ENCODE measurements at regions not wholly inside any gene's neighbourhood (a gene's known extent, or its start where the extent isn't known, plus 50 kb on each side); places are given as distances from the start of the nearest gene placed in this dataset.

DNA sequence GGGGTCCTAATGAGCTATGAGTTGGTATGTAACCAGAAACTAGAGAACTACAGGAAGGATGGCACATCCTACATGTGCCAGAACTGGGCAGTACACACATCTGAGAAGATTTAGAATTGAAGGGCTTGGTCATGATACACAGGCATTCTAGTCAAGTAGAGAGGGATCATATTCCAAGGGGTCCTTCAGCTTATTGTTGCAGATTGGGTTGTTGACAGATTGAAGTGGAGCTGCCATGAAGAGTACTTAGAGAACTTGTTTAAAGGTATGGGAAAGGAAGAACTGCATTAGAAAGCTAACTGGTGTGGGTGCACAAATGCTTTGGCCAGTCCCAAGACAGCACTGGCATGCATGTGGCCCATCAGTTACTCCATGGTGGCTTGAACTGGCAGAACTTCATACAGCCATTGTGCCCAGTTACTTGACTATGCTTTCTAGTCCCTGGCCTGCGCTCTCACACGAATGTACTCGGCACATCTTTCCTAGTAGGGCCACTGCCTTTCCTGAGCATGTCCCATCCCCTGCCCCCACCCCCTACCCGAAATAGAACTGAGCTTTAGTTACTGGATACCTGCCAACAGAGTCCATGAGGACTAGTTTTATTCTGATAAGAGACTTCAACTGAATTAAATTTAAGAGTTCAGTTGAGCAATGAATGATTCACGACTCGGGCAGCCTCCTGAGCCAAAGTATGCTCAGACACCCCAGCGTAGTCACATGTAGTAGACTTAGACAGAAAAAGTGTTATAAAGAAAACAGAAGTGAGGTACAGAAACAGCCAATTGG is 64.0 kb downstream of the CCNG2 start:
- no peaks in the 10 kb centered on the region for H3K9me3 ChIP-seq
- intact Hi-C loops (cut with DNase I), result no loop called here
- H3K27ac ChIP-seq, result peak overlapping the region; percentile 6 to 38
- H3K36me3 ChIP-seq, result no peaks in the 10 kb centered on the region
- H3K27me3 ChIP-seq, result no peaks in the 10 kb centered on the region
- TF ChIP-seq, protein P1, sequence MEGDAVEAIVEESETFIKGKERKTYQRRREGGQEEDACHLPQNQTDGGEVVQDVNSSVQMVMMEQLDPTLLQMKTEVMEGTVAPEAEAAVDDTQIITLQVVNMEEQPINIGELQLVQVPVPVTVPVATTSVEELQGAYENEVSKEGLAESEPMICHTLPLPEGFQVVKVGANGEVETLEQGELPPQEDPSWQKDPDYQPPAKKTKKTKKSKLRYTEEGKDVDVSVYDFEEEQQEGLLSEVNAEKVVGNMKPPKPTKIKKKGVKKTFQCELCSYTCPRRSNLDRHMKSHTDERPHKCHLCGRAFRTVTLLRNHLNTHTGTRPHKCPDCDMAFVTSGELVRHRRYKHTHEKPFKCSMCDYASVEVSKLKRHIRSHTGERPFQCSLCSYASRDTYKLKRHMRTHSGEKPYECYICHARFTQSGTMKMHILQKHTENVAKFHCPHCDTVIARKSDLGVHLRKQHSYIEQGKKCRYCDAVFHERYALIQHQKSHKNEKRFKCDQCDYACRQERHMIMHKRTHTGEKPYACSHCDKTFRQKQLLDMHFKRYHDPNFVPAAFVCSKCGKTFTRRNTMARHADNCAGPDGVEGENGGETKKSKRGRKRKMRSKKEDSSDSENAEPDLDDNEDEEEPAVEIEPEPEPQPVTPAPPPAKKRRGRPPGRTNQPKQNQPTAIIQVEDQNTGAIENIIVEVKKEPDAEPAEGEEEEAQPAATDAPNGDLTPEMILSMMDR (IDR thresholded peaks at IDR 0.05), result no peak
- H3K4me3 ChIP-seq, result no peak overlapping the region
- peaks cover 0 to 5% of the 10 kb centered on the region in 2 donors for H3K4me1 ChIP-seq
- peak; percentile 10 to 81 for DNase-seq (ENCODE audit: low spot score in 2 of 2)

DNA sequence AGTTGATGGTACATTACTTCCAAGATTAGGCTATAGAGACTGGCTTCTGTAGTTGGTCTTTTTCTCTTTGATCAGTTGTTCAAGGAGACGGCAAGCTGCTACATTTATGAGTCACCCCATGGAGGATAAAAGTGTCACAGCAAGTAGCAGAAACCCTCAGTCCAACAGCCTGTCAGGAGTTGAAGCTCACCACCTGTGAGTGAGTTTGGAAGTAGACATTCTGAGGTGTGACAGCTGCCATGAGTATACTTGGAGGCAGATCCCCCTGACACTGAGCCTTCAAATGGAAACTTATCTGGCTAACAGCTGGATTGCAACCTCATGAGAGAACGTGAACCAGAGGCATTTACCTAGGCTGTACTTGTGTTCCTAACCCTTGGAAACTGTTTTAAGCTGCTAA is 68.0 kb downstream of the CCNG2 start:
- no peak overlapping the region for H3K27ac ChIP-seq
- H3K27me3 ChIP-seq, result no peaks in the 10 kb centered on the region
- H3K36me3 ChIP-seq, result no peaks in the 10 kb centered on the region
- intact Hi-C loops (cut with DNase I), result no loop called here
- H3K4me3 ChIP-seq, result no peak overlapping the region
- DNase-seq (ENCODE audit: low spot score in 2 of 2), result no peak
- TF ChIP-seq, protein P1 (IDR thresholded peaks at IDR 0.05), result no peak
- peaks cover 0 to 5% of the 10 kb centered on the region in 2 donors for H3K4me1 ChIP-seq
- H3K9me3 ChIP-seq, result peaks cover 0 to 17% of the 10 kb centered on the region in 2 donors

DNA sequence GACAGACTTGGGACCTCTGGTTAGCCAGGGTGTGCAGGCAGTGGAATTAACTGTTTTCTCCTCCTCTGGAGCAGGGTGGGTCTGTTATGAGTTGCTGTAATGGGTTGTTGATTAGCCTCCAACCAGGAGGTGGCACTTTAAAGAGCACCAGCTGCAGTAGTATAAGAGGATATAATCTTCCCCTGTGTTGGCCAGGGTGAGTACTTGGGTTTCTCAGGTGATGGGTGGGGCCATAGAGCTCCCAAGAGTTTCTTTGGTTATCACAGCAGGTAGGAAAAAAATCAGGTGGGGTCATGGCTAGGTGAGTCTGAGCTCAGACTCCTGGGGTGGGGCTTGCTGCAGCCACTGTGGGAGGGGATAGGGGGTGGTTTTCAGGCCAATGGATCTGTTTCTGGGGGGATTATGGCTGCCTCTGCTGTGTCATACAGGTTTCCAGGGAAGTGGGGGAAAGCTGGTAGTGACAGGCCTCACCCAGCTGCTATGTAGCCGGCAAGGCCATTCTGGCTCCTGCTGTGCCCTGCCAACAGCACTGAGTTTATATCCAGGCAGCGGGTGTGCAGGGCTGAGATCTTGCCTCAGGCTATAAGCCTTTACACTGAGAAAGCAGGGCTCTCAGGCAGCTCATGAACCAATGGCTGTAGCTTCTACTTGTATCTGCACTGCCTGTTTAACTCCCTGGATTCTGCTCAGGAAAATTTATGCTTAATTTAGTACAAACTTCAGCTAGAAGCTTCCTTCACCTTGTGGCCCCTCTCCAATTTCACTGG is 70.1 kb downstream of the CCNG2 start:
- no peaks in the 10 kb centered on the region for H3K4me1 ChIP-seq
- no peak overlapping the region for H3K27ac ChIP-seq
- intact Hi-C loops (cut with DNase I), result no loop called here
- peaks cover 0 to 17% of the 10 kb centered on the region in 2 donors for H3K9me3 ChIP-seq
- TF ChIP-seq, protein P1 (IDR thresholded peaks at IDR 0.05), result no peak
- no peak for DNase-seq (ENCODE audit: low spot score in 2 of 2)
- no peak overlapping the region for H3K4me3 ChIP-seq
- H3K27me3 ChIP-seq, result no peaks in the 10 kb centered on the region
- H3K36me3 ChIP-seq, result no peaks in the 10 kb centered on the region

DNA sequence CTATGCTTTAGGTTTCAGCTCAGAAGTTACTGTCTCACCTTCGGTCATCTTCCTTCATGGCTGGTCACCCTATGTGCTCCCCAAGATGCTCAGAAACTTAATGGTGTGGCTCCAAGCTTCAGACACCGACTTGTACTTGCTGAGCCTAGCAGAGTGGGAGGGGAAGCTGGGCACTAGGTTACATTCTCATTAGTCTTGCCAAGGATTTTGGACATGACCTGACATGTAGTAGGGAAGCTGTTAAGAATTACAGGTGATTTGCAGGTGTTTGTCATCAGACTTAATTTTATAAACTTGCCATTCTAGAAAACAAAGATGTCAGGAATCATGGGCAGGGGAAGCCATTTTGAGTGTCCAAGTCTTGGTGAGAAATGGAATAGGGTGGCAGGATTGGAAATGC is 72.4 kb downstream of the CCNG2 start:
- Histone ChIP-seq H3K9me3 (peaks cover 0 to 17% of the 10 kb centered on the region in 2 donors), H3K27ac (no peak overlapping the region), H3K4me1 (no peaks in the 10 kb centered on the region), H3K27me3 (no peaks in the 10 kb centered on the region), H3K4me3 (no peak overlapping the region), H3K36me3 (no peaks in the 10 kb centered on the region)
- intact Hi-C loops (cut with DNase I), result no loop called here
- TF ChIP-seq, protein P1 (IDR thresholded peaks at IDR 0.05), result no peak
- no peak for DNase-seq (ENCODE audit: low spot score in 2 of 2)

DNA sequence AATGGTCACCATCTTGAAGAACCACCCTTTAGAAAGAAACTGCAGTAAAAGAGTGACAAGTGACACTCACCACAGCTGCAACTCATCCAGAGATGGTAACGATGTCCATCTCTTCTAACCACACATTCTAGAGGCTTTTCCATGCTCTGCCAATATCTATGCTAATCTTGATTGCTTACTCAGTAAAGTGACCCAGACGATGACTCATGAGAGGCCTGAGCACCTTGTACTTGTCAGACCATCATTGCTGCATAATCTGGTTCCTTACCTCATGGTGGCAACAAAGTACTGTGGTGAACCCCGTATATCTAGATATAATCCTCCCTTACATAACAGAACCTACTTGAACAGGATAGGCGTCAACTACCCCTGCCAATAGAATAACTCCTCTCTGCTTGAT is 75.6 kb downstream of the CCNG2 start:
- no peak for DNase-seq (ENCODE audit: low spot score in 2 of 2)
- intact Hi-C loops (cut with DNase I), result no loop called here
- TF ChIP-seq, protein P1 (IDR thresholded peaks at IDR 0.05), result no peak
- no peaks in the 10 kb centered on the region for H3K27me3 ChIP-seq
- H3K36me3 ChIP-seq, result no peaks in the 10 kb centered on the region
- peaks cover 0 to 7% of the 10 kb centered on the region in 2 donors for H3K9me3 ChIP-seq
- no peaks in the 10 kb centered on the region for H3K4me1 ChIP-seq
- no peak overlapping the region for H3K27ac ChIP-seq
- no peak overlapping the region for H3K4me3 ChIP-seq
